Putamen (tissue), 1 donor: ENCODE measurements at regions not wholly inside any gene's neighbourhood (a gene's known extent, or its start where the extent isn't known, plus 50 kb on each side); places are given as distances from the start of the nearest gene placed in this dataset.
A peak's percentile ranks its signal among the peaks of the same experiment; 100 is the strongest.

Source experiments
- DNase-seq: peaks from one replicate; pipeline ENCODE4 v3.0.0-alpha.2; 2016; ENCODE audit warnings: low spot score

DNA sequence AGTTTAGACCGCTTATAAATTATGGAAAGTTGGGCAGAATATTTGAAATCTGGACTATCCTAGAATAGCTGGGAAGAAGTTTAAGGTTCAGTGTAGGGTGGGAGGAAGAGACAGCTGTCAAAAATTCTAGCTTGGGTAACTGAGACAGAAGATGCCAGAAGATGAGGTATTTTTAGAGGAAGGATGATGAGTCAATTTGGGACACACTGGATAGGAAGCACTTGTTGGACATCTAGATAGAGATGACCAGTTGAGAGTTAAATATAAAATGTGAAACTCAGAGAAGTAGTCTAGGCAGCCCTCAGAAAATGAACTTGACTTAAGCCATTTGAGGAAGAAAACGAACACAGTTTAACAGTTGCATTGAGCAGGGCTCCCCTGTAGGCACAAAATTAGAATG lies 137.9 kb upstream of the MAP9 start:
- DNase-seq: no peak

DNA sequence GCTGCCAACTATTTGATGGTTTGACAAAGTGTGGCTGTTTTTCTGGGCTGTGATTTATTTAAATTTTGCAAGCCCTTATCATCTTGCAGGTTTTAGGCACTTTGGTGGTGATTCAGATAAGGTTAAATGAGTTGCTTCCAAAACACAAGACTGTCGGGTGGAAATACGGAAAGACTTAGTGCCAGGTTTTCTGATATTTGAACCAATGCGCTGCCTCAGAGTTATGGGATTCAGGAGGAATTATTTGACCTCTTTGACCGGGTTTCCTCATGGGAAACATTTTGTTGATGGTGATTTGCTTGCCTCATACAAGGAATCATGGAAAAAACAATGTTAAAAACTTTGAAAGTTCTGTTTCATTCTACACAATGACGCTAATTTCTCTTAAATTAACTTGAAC lies 136.1 kb upstream of the MAP9 start:
- DNase-seq: no peak

DNA sequence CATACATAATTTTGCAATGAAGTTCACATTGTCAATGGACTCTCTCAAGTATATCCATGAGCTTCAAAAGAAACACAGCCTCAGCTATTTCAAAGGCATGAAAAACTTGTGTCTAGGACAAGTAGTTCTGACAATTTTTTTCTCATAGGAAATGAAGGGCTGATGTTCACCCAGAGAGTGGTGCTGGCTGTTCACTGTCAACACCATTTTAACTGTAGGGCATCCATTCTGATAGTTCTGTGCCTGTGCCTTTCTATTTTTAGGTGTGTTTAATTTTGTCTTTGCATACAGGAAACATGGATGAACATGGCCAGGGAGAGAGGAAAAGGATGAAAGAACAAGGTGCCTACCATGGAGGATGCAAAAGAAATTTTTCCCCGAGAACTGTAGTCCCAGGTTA lies 135.3 kb upstream of the MAP9 start:
- no peak for DNase-seq

DNA sequence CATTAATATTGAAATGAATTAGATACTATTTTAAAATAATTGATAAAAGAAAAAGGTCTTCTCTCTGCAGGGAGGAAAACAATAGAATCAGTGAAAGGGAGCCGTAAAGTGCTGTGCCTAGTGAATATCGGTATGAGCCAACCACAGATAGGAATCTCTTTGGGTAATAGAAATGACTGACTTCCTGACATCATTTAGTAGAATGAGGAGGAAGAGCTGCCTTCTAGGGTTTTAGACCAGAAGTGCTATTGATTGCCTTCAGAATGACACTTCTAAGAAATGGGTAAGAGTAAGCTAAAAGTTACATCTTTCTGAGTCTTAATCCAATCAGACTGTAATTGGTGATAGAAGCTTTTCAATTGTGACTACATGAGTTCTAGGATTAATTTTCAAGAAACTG lies 134.0 kb upstream of the MAP9 start:
- DNase-seq: no peak

DNA sequence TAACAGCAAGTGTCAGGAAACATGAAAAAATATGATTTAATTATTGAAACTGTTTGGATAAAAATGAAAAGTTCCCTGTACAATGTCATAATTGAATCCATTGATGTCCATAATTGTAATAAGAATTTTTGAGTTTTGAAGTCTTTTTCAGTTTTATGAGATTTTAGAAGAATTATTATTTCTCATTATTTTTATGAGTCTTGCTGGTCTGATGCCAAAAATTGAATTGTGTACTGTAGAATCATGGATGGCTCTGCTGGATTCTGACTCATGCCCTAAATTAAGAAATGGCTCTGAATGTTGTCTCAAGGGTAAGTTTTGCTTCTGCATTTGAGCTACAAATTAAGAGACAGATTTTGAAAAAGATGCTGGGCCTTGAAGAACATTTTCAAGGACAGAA lies 132.8 kb upstream of the MAP9 start:
- DNase-seq: no peak

DNA sequence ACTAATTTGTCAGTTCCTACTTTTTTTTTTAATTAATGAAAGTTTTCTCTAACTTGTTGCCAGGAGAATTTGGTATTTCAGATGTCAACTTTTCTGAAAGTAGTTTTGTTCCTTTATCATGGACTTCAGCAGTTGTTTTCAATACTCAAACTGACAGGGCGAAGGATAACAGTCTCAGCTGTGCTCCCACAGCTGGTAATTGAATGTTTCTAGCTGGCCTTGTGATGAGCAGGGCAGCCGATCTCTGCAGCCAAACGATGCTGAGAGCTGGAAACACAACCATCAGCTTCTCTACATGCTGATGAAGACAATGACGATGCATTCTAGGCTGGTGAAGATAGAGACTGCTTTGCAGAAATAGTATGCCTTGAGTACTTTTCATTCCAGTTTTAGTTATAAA lies 130.0 kb upstream of the MAP9 start:
- DNase-seq: no peak

DNA sequence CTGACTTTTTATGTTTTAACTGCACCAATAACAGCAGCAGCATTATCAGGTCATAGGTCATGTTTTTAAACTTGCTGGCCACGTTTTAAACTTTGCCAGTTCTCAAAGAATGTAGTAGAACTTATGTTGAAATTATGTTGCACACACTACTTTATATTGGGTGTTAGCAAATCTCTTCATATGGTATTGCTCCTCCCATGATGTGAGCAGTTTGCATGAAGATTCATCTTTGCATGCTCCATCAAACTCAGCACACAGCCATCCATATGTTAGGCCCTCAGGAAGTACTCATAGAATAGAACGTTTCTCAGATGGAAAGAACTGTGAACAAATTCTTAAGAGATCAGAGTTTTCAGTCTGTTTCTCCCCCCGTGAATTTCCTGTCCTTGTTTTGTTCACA lies 128.6 kb upstream of the MAP9 start:
- no peak for DNase-seq

DNA sequence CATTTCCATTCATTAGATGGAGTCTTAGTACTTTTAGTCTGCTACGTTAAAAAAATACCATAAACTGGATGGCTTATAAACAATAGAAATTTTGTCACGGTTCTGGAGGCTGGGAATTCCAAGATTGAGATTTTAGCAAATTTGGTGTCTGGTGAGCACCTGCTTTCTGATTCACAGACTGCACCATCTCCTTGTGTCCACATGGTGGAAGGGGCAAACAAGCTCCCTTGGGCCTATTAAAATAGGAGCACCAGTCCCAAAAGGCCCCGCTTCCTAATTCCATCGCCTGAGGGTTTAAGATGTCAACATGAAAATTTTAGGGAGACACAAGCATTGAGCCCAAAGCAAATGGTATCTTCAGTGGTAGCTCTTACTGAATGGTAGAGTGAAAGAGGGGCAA lies 120.5 kb upstream of the MAP9 start:
- DNase-seq: no peak

DNA sequence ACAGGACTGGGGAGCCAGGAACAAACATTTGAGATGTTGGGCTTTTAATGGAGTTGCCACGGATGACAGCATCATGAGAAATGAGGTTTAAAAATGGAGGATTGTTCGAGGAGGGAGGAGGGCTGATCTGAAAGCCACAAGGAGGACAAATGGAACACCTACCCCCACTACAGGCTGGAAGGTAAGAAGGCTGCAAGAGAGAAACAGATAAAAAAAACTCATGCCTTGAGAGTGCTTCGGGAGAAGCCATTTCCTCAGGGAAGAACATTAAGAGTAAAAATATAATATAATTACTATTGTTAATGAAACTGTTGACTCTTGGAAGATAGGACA lies 119.5 kb upstream of the MAP9 start:
- peak; percentile 56 for DNase-seq

DNA sequence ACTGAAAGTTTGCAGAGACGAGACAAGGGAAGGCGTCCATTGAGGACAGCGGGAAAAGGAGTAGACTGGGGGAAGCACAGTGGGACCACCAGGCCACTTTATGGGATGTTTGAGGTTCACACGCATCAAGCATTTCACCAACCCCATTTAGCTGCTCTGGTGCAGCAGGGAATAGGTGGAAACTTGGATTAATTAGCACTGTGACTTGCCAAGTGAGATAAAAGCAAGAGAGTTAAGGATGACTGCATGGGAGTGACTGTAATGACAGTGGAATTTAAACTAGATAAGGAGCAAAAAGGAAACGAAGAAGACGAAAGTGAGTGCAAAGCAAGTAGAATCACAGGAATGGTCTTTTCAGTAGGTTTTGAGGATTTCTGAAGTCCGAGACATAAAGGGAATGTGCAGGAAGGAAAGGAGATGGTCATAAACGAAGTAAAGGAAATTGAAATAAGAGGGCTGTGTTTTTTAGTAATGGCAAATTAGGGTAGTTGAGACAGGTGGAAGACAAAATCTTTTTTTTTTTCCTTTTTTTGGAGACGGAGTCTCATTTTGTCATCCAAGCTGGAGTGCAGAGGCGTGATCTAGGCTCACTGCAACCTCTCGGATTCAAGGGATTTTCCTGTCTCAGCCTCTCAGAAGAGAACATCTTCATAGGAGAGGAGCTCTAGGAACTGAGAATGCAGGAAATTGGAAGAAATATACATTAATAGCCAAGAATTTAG lies 119.0 kb upstream of the MAP9 start:
- no peak for DNase-seq

DNA sequence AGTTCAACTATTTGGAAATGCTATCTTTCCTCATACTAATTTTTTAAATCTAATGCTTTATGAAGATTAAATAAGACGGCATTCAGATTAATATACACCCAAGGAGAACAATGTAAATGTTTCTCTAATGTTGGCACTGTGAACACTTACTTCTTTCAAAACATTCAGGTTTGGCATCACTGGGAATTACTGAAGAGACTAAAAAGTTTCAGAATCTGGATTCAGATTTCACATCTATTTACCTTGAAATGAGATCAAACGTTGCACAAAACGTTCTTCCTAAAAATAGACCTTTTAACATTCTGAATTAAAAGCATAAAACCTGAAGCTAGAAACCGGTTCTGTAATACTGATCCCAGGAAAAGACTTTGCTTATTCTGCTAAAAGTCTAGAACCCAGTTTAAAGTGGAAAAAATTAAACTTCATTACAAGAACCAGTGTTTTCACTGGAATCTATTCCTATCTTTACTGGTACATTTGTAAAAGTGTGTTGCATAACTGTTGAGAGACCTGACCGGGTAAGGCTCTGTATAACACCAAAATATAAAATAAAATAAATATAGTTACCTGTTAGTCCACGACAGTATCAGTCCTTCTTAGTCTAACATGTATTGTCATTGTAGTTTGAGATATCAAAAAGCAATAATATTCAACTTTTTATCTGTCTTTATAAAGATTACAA lies 117.4 kb upstream of the MAP9 start:
- no peak for DNase-seq

DNA sequence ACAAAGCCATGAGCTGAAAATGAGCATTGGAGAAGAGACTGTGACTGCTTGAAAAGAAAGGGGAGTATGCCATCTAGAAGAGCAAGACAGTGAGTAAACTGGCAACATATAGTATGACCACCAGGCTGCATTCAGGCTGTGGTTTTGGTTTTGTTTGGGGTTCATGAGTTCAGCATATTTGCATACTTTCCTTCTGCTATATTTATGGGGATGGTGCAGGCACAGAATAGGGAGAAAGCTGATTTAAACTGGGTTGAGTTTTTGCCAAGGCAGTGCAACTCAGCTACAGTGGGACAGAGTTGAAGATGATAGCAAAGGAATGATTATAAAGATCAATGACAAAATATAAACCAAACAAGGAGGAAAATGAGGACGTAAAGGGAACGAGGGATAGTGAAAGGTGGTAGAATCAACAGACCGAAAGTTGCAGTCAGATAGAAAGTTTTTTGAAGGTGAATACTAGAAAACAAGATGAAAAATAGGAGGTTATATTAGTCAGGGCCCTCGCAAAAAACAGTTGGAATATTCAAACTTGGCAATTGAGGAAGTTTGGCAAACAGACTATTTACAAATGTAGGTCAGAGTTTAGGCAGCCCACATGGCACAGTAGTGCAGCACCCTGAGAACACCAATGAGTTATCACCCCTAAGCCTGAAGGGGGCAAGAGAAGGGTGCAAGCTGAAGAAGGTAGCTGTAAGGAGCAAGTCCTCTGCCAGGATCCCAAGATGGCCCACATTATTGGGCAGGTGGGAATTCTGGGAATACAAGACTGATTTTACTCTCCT lies 114.8 kb upstream of the MAP9 start:
- no peak for DNase-seq

DNA sequence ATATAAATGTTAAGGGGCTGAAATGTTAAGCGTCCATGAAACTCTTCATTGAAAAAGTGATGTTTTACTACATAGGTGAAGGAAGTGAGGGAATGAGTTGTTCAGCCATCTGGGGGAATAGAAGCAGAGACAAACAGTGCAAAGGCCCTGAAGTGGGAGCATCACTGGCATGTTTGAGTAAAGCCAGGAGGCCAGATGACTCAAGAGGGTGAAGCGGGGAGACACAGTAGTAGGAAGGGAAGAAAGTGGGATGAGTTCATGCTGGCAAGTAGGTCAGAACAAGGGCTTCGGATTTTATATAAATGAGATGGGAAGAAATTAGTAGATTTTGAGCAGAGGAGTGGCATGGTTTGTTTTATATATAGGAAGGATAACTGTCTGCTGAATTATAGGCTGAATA lies 112.5 kb upstream of the MAP9 start:
- DNase-seq: no peak

DNA sequence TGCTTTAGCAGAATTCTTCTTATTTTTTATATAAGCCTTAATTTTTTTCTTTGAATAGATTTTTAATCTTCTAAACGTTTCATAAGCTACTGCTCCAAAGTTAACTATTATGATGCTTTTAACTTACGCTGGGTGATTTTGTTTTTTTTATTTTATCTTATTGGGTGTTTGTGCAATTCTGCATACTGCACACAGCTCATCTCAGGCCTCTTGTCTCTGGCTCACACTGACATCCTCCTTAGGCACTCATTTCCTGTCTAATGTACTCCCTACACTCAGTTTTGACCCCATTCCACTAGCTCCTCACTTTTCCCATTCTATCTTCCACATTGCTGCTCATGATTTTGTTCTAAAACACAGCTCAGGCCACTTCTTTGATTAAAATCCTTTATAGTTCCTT lies 111.9 kb upstream of the MAP9 start:
- no peak for DNase-seq

DNA sequence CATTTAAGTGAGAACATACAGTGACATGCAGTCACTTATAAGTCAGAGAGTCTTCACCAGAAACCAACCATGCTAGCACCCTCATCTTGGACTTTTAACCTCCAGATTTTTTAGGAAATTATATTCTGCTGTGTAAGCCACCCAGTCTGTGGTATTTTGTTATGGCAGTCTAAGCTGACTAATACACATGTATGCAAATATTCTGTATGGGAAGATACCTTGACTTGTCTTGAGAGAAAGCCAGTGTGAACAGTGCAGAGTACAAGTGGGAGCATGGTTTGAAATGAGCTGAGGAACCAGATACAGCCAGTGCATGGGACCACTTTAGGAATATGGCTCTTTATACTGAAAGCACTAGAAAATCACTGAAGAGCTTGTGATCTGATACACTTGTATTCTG lies 110.4 kb upstream of the MAP9 start:
- DNase-seq: no peak

DNA sequence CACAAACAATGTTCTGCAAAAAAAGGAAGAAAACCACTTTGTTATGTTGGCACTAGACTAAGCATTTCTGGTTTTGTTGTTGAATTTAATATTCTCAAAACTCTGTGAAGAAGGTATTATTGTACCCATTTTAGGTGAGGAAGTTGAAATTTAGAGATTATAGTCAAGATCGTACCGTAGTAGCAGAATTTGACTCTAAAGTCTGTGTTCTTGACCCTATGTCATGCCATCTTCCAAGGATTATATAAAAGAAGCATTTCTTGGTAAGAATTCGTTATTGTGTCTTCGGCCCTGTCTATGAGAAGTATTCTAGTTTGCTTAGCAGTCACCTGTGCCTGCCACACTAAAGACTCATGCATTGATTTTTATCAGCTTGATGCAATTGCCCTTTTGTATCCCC lies 104.4 kb upstream of the MAP9 start:
- DNase-seq: no peak

DNA sequence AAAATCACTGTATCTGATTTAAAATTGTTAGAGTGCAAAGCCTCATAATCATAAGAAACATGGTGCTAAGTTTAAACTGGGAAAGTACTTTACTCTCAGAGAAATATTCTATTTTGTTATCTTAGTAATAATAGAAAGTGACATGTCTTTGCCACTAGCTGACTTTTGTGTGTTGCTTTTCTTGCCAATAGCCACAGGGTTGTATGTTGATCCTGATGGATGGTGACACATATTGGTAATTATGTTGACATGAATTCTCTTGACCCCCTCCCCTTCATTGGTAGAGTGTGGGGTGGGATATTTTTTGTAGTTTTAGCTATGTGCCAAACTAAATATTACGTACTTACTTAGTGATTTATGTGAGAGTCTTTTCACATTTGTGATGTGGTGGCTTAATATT lies 103.1 kb upstream of the MAP9 start:
- DNase-seq: no peak

DNA sequence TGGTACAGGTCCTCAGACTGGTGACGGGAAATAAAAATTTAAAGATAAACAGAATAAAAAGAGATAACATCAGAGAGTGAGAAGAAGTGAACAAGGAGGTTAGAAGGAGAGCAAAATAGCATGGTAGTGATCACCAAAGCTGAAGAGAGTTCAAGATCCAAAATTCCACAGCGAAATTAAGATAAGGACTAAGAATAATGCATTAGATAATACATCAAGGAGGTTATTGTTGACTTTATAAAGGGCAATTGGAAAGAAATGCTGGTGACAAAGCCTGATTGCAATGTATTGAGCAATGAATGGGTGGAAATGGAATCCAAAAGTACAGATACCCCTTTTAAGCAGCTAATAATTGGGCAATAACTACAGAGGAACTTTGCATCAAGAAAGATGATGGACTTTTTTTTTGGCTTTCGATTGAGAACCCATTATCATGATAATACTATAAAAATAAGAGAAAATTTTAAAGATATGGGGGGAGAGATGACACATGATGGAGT lies 101.6 kb upstream of the MAP9 start:
- DNase-seq: no peak

DNA sequence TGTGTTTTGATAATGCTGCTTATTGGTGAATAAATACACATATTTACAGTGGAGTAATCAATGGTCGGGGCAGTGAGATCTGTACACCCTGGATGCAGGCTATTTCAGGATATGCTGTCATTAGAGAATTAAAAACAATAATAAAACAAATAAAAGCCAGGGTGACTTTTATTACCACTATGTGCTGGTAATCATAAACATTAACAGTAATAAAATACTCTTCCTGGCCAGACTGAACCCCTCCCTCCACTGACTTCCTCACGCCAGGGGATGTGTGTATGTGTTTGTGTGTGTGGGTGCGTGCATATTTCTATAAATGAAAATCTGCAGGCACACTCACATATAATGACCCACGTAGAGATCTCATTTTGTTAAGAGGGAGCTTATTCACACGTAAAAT lies 98.0 kb upstream of the MAP9 start:
- no peak for DNase-seq

DNA sequence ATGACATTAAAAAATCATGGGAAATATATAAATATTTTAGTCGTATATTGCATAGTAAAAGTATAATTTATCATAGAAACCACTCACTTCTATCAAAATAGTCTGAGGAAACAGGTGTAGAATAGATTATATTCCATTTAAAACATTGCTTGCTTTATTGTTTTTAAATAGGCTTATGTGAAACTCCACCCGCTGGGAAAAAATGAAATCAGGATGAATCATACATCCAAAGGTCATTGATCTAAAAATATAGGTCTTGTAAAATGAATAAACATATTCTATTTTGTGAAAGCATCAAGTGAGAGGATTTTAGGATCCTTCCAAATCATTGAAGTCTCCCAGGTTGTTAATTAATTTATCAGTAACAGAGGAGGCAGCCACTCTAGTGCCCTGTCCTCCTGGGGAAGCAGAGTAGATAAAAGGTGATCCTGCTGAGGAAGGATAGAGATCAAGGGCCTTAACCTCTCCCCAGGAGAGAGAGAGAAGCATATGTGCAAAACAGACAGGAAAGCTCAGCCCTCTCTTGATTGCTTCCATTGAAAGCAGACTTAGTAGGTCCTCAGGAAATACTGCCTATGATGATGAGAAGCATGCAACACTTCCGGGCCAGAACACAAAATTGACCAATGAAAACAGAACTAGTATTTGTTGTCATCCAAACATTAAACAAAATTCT lies 96.8 kb upstream of the MAP9 start:
- no peak for DNase-seq

DNA sequence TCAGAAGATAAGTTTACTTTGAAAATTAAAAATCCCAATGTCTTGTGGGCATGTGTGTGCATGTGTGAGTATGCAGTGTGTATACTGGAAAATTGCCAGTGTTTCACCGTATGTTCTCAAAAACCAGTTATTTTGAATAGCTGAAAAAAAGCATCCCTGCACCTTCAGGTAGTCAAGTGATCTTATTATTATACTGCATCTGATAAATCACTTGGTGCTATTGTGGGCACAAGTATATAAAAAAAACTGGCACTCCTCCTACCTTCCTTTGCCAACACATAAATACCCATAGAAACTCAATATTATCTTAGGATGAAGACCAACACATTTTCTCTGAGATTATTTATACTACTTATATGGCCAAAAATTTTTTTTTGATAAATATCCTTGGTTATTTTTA lies 91.5 kb upstream of the MAP9 start:
- DNase-seq: no peak

DNA sequence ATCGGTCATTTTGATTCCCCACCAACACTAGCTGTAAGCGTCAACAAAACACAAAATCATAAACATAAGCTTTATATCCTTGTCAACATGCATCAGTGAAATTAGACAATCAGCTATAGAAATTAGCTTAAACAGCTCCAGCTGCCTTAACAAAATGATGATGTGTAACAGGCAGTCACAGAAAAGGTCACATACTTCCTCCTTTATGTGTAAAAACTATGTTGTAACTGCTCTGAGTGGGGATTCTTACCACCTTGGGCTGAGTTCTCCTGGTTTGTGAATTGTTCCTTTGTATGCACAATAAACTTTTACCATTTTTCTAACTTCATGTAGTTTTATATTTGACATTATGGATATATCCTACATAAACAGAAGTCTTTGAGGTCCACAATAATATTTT lies 73.9 kb upstream of the MAP9 start:
- no peak for DNase-seq

DNA sequence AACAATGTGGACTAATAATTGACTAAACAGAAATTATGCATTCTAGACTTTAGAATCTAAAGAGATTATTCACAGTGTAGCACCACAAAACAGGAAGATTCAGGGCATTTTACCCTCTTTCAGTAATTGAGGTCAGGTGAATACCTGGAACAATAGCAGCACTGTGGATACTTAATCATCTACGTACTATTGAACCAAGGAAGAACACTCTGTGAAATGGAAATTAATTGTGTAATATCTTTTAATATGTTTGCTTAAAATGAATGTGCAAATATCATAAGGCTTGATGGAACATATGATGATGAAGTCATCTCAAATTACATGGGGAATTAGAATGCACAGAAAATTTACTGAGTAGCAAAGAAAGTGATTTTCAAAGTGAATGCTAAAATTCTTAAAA lies 68.5 kb upstream of the MAP9 start:
- no peak for DNase-seq
